MM.1S (cell line): ENCODE measurements at regions not wholly inside any gene's neighbourhood (a gene's known extent, or its start where the extent isn't known, plus 50 kb on each side); places are given as distances from the start of the nearest gene placed in this dataset.
A peak's percentile ranks its signal among the peaks of the same experiment; 100 is the strongest.

Source experiments
- DNase-seq: peaks from one replicate; pipeline ENCODE4 v3.0.0-alpha.2; 2015
- H2AFZ ChIP-seq: fragments of 300-600 bp; sonication (generic); 2 replicates; pipeline ENCODE4 v1.6.0; 2016; ENCODE audit warnings: antibody characterized with exemption, low read length
- H3F3A ChIP-seq: fragments of 300-600 bp; sonication (generic); 2 replicates; pipeline ENCODE4 v1.6.1; 2016; ENCODE audit warnings: mild to moderate bottlenecking, antibody characterized with exemption, low read length, moderate library complexity, mixed read lengths; ENCODE audit not compliant: insufficient read depth
- H3K27ac ChIP-seq: fragments of 300-600 bp; sonication (generic); 2 replicates; pipeline ENCODE4 v1.5.1; 2016; ENCODE audit warnings: mild to moderate bottlenecking, low read length
- H3K27me3 ChIP-seq: fragments of 300-600 bp; sonication (generic); replicated peaks from 2 replicates; pipeline ENCODE4 v1.6.0; 2016; ENCODE audit warnings: low read length; ENCODE audit not compliant: insufficient read depth
- H3K36me3 ChIP-seq: fragments of 300-600 bp; sonication (generic); replicated peaks from 2 replicates; pipeline ENCODE4 v1.6.1; 2016; ENCODE audit warnings: mild to moderate bottlenecking, low read length, mixed read lengths; ENCODE audit not compliant: insufficient read depth
- H3K4me1 ChIP-seq: fragments of 300-600 bp; sonication (generic); 2 replicates; pipeline ENCODE4 v1.6.1; 2016; ENCODE audit warnings: low read length, mixed read lengths
- H3K4me2 ChIP-seq: fragments of 300-600 bp; sonication (generic); 2 replicates; pipeline ENCODE4 v1.6.0; 2016; ENCODE audit warnings: low read depth, low read length
- H3K4me3 ChIP-seq: fragments of 300-600 bp; sonication (generic); 2 replicates; pipeline ENCODE4 v1.5.1; 2016; ENCODE audit warnings: low read length, mixed read lengths
- H3K79me2 ChIP-seq: fragments of 300-600 bp; sonication (generic); 2 replicates; pipeline ENCODE4 v1.6.1; 2016; ENCODE audit warnings: mixed run types, low read length, mixed read lengths
- H3K9ac ChIP-seq: fragments of 300-600 bp; sonication (generic); 2 replicates; pipeline ENCODE4 v1.6.1; 2016; ENCODE audit warnings: low read length, mixed read lengths
- H3K9me2 ChIP-seq: fragments of 300-600 bp; sonication (generic); replicated peaks from 2 replicates; pipeline ENCODE4 v1.6.1; 2016; ENCODE audit warnings: mild to moderate bottlenecking, low read length, mixed read lengths; ENCODE audit not compliant: insufficient read depth
- H3K9me3 ChIP-seq: fragments of 300-600 bp; sonication (generic); replicated peaks from 2 replicates; pipeline ENCODE4 v1.6.1; 2016; ENCODE audit warnings: mild to moderate bottlenecking, low read length, mixed read lengths; ENCODE audit not compliant: insufficient read depth
- H4K20me1 ChIP-seq: fragments of 300-600 bp; sonication (generic); 2 replicates; pipeline ENCODE4 v1.6.1; 2016; ENCODE audit warnings: mild to moderate bottlenecking, low read length, moderate library complexity, mixed read lengths; ENCODE audit not compliant: insufficient read depth
- CTCF ChIP-seq: fragments of 300-600 bp; sonication (generic); IDR thresholded peaks from 2 replicates; pipeline ENCODE4 v1.5.1; 2016; ENCODE audit warnings: antibody characterized with exemption, low read length, mixed read lengths
- EZH2 ChIP-seq: fragments of 300-600 bp; sonication (generic); optimal IDR thresholded peaks from 2 replicates; pipeline ENCODE3; 2017; ENCODE audit warnings: low read depth, mild to moderate bottlenecking, antibody characterized with exemption, low read length, mixed read lengths
- EZH2phosphoT487 ChIP-seq: fragments of 300-600 bp; sonication (generic); IDR thresholded peaks from 2 replicates; pipeline ENCODE4 v1.6.1; 2018; ENCODE audit warnings: antibody characterized with exemption, low read length

- TF ChIP-seq CTCF (no peak), EZH2 (no peak), EZH2phosphoT487 (no peak)
- Histone ChIP-seq H3K27me3 (no peaks in the 10 kb centered on the region), H3K9me2 (no peaks in the 10 kb centered on the region), H3F3A (no peaks in the 10 kb centered on the region), H4K20me1 (no peaks in the 10 kb centered on the region), H2AFZ (no peak overlapping the region), H3K9ac (no peak overlapping the region), H3K9me3 (no peaks in the 10 kb centered on the region), H3K36me3 (no peaks in the 10 kb centered on the region), H3K4me2 (no peak overlapping the region), H3K4me3 (no peak overlapping the region), H3K79me2 (no peaks in the 10 kb centered on the region), H3K27ac (no peak overlapping the region), H3K4me1 (no peaks in the 10 kb centered on the region)
- DNase-seq, result no peak
Observed at GRCh38 chr2:6083136-6083535, 391.0 kb downstream of the SOX11 start.

- H3K9ac ChIP-seq, result no peak overlapping the region
- no peak overlapping the region for H3K4me3 ChIP-seq
- no peaks in the 10 kb centered on the region for H3F3A ChIP-seq
- no peaks in the 10 kb centered on the region for H3K79me2 ChIP-seq
- no peak for TF ChIP-seq CTCF
- TF ChIP-seq EZH2phosphoT487, result no peak
- H3K27me3 ChIP-seq, result no peaks in the 10 kb centered on the region
- no peak overlapping the region for H3K27ac ChIP-seq
- no peak overlapping the region for H2AFZ ChIP-seq
- no peaks in the 10 kb centered on the region for H3K4me1 ChIP-seq
- H3K9me2 ChIP-seq, result no peaks in the 10 kb centered on the region
- H3K36me3 ChIP-seq, result no peaks in the 10 kb centered on the region
- H3K4me2 ChIP-seq, result no peak overlapping the region
- H3K9me3 ChIP-seq, result no peaks in the 10 kb centered on the region
- no peaks in the 10 kb centered on the region for H4K20me1 ChIP-seq
- DNase-seq, result peak; percentile 34
Observed at GRCh38 chr2:6089474-6089873, 397.3 kb downstream of the SOX11 start.

GRCh38 chr2:6103372-6103771 is 411.2 kb downstream of the SOX11 start:
- no peaks in the 10 kb centered on the region for H3K9me3 ChIP-seq
- TF ChIP-seq EZH2phosphoT487, result no peak
- no peak for TF ChIP-seq EZH2
- no peak for TF ChIP-seq CTCF
- no peak for DNase-seq
- no peak overlapping the region for H3K4me2 ChIP-seq
- H2AFZ ChIP-seq, result no peak overlapping the region
- H3K4me3 ChIP-seq, result no peak overlapping the region
- no peaks in the 10 kb centered on the region for H3K27me3 ChIP-seq
- no peaks in the 10 kb centered on the region for H3K4me1 ChIP-seq
- no peak overlapping the region for H3K27ac ChIP-seq
- H3F3A ChIP-seq, result no peaks in the 10 kb centered on the region
- H3K79me2 ChIP-seq, result no peaks in the 10 kb centered on the region
- H3K9me2 ChIP-seq, result no peaks in the 10 kb centered on the region
- H3K9ac ChIP-seq, result no peak overlapping the region
- H3K36me3 ChIP-seq, result no peaks in the 10 kb centered on the region
- H4K20me1 ChIP-seq, result no peaks in the 10 kb centered on the region

- Histone ChIP-seq H3K27ac (no peak overlapping the region), H3K27me3 (no peaks in the 10 kb centered on the region), H3K9me2 (no peaks in the 10 kb centered on the region), H3F3A (no peaks in the 10 kb centered on the region), H3K36me3 (no peaks in the 10 kb centered on the region), H4K20me1 (no peaks in the 10 kb centered on the region), H3K4me2 (no peak overlapping the region), H3K79me2 (no peaks in the 10 kb centered on the region), H3K4me3 (no peak overlapping the region), H3K9ac (no peak overlapping the region), H2AFZ (no peak overlapping the region), H3K9me3 (no peaks in the 10 kb centered on the region), H3K4me1 (no peaks in the 10 kb centered on the region)
- no peak for TF ChIP-seq CTCF
- TF ChIP-seq EZH2, result no peak
- no peak for TF ChIP-seq EZH2phosphoT487
- no peak for DNase-seq
Observed at GRCh38 chr2:6103949-6104348, 411.8 kb downstream of the SOX11 start.
